Sigmoid colon (tissue), 6 donors: ENCODE measurements at regions not wholly inside any gene's neighbourhood (a gene's known extent, or its start where the extent isn't known, plus 50 kb on each side); places are given as distances from the start of the nearest gene placed in this dataset.

Experiments used
- DNase-seq: peaks from one replicate; pipeline ENCODE4 v3.0.0-alpha.2; 2019
- H3K27ac ChIP-seq, 4 donors: fragments of 200-600 bp; sonication (generic); one replicate each; pipeline ENCODE4 v1.5.1; 2016 to 2019; ENCODE audit warnings: mild to moderate bottlenecking in 1 of 4
- H3K27me3 ChIP-seq, 3 donors: fragments of 200-600 bp; sonication (generic); one replicate each; pipeline ENCODE4 v1.5.1; 2019; ENCODE audit warnings: mild to moderate bottlenecking in 1 of 3
- H3K36me3 ChIP-seq, 4 donors: fragments of 200-600 bp; sonication (generic); one replicate each; pipeline ENCODE4 v1.5.1; 2016 to 2019
- H3K4me1 ChIP-seq, 4 donors: fragments of 200-600 bp; sonication (generic); one replicate each; pipeline ENCODE4 v1.5.1; 2017 to 2019
- H3K4me3 ChIP-seq, 4 donors: fragments of 200-600 bp; sonication (generic); one replicate each; pipeline ENCODE4 v1.5.1; 2017 to 2019; ENCODE audit warnings: mild to moderate bottlenecking in 2 of 4, moderate library complexity in 1 of 4
- H3K9me3 ChIP-seq, 4 donors: fragments of 200-600 bp in 3 of 4; sonication (generic) in 3 of 4; one replicate each; pipeline versions ENCODE4 v1.5.1 to v1.6.1; 2013 to 2019
- EP300 ChIP-seq, 4 donors: sonication (generic); formaldehyde crosslinking; IDR thresholded peaks; one replicate each; pipeline ENCODE4 v1.6.1; 2017; ENCODE audit warnings: antibody characterized with exemption in 4 of 4
- POLR2A ChIP-seq, 2 donors: fragments of 450-650 bp; IDR thresholded peaks; one replicate each; pipeline ENCODE4 v1.6.1; 2016; ENCODE audit warnings: antibody characterized with exemption in 2 of 2, mild to moderate bottlenecking in 2 of 2, moderate library complexity in 2 of 2
- POLR2AphosphoS5 ChIP-seq, 4 donors: sonication (generic); formaldehyde crosslinking; IDR thresholded peaks; one replicate each; pipeline ENCODE4 v1.6.1; 2017; ENCODE audit warnings: antibody characterized with exemption in 4 of 4
- WGBS, 2 donors: extraction: QIAGEN DNeasy Blood & Tissue Kit; methylation state at CpG; one replicate each; pipeline ENCODE4 v1.1.7; 2013; 5-methylcytosine and 5-hydroxymethylcytosine counted together
- intact Hi-C: fragments of 100-400 bp; cut with DNase I; formaldehyde crosslinking; loops from one replicate; pipeline ENCODE4 v1.15.1; 2023
- TF ChIP-seq, protein P1 (sequence below), 4 experiments: fragments of 450-650 bp in 3 of 4; fragments of 200-600 bp in 1 of 4; IDR thresholded peaks; one replicate each; pipeline ENCODE4 v1.5.1; 2016 to 2019; ENCODE audit warnings: antibody characterized with exemption in 4 of 4, mild to moderate bottlenecking in 3 of 4, moderate library complexity in 2 of 4
- donor health status: healthy with polysubstance abuse.
- donor health status: healthy.

DNA sequence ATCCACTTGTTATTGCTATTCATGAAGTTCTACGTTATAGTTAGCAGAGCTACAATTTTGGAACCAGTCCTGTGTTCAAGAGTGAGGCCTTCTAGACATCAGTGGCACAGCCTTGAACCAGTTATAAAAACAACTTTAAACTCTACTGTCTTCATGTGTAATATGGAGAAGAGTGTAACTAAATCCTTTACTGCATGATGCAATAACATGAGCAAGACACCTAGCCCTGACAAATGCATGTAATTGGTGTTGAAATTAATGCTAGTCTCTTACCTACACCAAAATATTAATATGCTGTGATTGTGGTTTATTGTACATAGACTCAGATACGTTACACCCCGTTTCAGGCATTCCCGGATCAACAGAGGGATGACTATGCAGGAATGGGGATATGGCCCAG, 654.6 kb downstream of the IRX1 start:
- Histone ChIP-seq H3K9me3 (no peaks in the 10 kb centered on the region), H3K27ac (no peak overlapping the region), H3K4me1 (no peaks in the 10 kb centered on the region), H3K36me3 (no peaks in the 10 kb centered on the region), H3K27me3 (no peaks in the 10 kb centered on the region), H3K4me3 (no peak overlapping the region)
- no peak for TF ChIP-seq POLR2A (IDR thresholded peaks at IDR 0.05)
- TF ChIP-seq, protein P1, sequence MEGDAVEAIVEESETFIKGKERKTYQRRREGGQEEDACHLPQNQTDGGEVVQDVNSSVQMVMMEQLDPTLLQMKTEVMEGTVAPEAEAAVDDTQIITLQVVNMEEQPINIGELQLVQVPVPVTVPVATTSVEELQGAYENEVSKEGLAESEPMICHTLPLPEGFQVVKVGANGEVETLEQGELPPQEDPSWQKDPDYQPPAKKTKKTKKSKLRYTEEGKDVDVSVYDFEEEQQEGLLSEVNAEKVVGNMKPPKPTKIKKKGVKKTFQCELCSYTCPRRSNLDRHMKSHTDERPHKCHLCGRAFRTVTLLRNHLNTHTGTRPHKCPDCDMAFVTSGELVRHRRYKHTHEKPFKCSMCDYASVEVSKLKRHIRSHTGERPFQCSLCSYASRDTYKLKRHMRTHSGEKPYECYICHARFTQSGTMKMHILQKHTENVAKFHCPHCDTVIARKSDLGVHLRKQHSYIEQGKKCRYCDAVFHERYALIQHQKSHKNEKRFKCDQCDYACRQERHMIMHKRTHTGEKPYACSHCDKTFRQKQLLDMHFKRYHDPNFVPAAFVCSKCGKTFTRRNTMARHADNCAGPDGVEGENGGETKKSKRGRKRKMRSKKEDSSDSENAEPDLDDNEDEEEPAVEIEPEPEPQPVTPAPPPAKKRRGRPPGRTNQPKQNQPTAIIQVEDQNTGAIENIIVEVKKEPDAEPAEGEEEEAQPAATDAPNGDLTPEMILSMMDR (IDR thresholded peaks at IDR 0.05), result no peak
- no peak for DNase-seq
- 84 to 89% methylated on average over 4 of the region's 4 CpGs for WGBS, 2 donors
- intact Hi-C loops, result no loop called here

DNA sequence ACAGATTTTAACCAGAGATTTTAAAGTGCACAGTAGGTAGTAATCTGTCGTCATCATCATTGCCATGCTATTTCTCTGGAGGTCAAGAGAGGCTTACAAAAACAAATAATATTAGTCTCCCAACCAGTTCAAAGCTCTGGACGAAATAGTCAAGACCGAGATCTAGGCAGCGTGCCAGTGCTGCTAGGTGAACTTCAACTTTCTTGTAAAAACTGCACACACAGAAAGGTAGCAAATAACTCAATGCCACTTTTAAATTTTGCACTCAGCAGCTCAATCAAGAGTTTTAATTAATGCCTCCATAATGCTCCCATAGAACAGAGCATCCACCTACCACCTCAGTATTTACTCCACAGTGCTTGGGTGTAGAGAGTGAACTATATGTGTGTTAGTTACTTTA, 656.8 kb downstream of the IRX1 start:
- Histone ChIP-seq H3K27me3 (no peaks in the 10 kb centered on the region), H3K4me3 (no peak overlapping the region), H3K36me3 (no peaks in the 10 kb centered on the region), H3K9me3 (no peaks in the 10 kb centered on the region), H3K27ac (no peak overlapping the region), H3K4me1 (no peaks in the 10 kb centered on the region)
- WGBS, 2 donors, result 77 to 78% methylated on average over 4 of the region's 4 CpGs
- no peak for DNase-seq
- no peak for TF ChIP-seq POLR2A (IDR thresholded peaks at IDR 0.05)
- TF ChIP-seq POLR2AphosphoS5 (IDR thresholded peaks at IDR 0.05), result no peak
- TF ChIP-seq, protein P1 (IDR thresholded peaks at IDR 0.05), result no peak
- no peak for TF ChIP-seq EP300 (IDR thresholded peaks at IDR 0.05)
- intact Hi-C loops, result no loop called here

DNA sequence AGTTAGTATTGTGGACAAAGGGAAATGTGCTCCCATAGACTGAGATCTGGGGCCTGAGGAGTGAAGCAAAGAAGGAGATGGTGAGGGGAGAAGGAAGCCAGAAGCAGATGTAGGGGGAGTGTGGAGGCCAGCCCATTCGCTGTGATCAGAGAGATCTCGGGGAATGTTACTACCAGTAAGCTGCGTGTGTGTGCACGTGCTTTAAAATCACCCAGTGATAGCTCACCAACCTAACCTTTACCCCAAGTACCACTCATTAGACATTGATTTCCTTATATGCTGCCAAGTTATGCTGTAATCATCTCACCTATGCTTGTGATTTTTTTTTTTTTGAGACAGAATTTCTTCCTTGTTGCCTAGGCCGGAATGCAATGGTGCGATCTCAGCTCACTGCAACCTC, 659.1 kb downstream of the IRX1 start:
- intact Hi-C loops, result no loop called here
- Histone ChIP-seq H3K36me3 (no peaks in the 10 kb centered on the region), H3K27me3 (no peaks in the 10 kb centered on the region), H3K9me3 (no peaks in the 10 kb centered on the region), H3K27ac (no peak overlapping the region), H3K4me3 (no peak overlapping the region), H3K4me1 (no peaks in the 10 kb centered on the region)
- WGBS, 2 donors, result 79 to 96% methylated on average over 6 of the region's 6 CpGs
- no peak for DNase-seq
- TF ChIP-seq, protein P1 (IDR thresholded peaks at IDR 0.05), result no peak
- TF ChIP-seq EP300 (IDR thresholded peaks at IDR 0.05) (no peak), POLR2A (IDR thresholded peaks at IDR 0.05) (no peak), POLR2AphosphoS5 (IDR thresholded peaks at IDR 0.05) (no peak)

DNA sequence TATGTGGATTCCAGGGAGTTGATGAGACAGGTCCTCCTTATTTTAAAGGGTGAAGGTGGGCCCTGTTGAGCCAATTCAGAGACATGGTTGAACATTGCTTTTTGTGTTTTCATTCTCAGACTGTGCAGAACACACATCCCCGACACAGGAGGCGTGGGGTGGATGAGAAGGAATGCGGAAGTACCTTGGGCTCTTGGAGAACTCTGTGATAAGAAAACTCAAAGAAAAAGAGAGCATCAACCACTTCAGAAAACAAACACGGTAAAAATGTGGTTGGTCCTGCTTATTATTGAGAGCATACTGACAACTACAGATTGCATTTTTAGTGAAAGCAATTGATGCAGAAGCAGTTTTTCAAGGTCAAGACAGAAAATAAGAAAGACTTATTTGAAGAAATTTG, 659.8 kb downstream of the IRX1 start:
- WGBS, 2 donors, result 78 to 79% methylated on average over 4 of the region's 4 CpGs
- Histone ChIP-seq H3K4me1 (no peaks in the 10 kb centered on the region), H3K27me3 (no peaks in the 10 kb centered on the region), H3K4me3 (no peak overlapping the region), H3K27ac (no peak overlapping the region), H3K9me3 (no peaks in the 10 kb centered on the region), H3K36me3 (no peaks in the 10 kb centered on the region)
- DNase-seq, result no peak
- TF ChIP-seq, protein P1 (IDR thresholded peaks at IDR 0.05), result no peak
- TF ChIP-seq POLR2A (IDR thresholded peaks at IDR 0.05) (no peak), POLR2AphosphoS5 (IDR thresholded peaks at IDR 0.05) (no peak), EP300 (IDR thresholded peaks at IDR 0.05) (no peak)
- intact Hi-C loops, result no loop called here

DNA sequence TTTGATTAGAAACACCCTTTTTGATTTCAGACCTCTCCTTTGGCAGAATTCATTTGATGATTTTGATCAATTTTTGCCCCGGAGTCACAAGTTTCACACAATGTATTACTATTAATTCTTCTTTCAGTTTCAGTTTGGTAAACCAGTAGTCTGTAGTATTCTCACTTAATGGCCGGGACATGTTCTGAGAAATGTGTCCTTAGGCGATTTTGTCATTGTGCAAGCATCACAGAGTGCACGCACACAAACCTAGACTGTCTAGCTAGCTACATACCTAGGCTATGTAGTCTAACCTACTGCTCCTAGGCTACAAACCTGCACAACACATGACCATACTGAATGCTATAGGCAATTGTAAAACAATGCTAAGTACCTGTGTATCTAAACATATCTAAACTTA, 662.5 kb downstream of the IRX1 start:
- TF ChIP-seq POLR2AphosphoS5 (IDR thresholded peaks at IDR 0.05) (no peak), POLR2A (IDR thresholded peaks at IDR 0.05) (no peak), EP300 (IDR thresholded peaks at IDR 0.05) (no peak)
- TF ChIP-seq, protein P1 (IDR thresholded peaks at IDR 0.05), result no peak
- Histone ChIP-seq H3K9me3 (peaks cover 0 to 6% (median 0%) of the 10 kb centered on the region in 4 donors), H3K27ac (no peak overlapping the region), H3K4me1 (no peaks in the 10 kb centered on the region), H3K4me3 (no peak overlapping the region), H3K36me3 (no peaks in the 10 kb centered on the region), H3K27me3 (no peaks in the 10 kb centered on the region)
- DNase-seq, result no peak
- 88 to 91% methylated on average over 4 of the region's 4 CpGs for WGBS, 2 donors
- intact Hi-C loops, result no loop called here
